ENCODE measurements at regions not wholly inside any gene's neighbourhood (a gene's known extent, or its start where the extent isn't known, plus 50 kb on each side); places are given as distances from the start of the nearest gene placed in this dataset.

- no peak for ATAC-seq (ENCODE audit: low FRiP score)
- WGBS, 2 donors, result 67 to 85% methylated on average over 1 of the region's 1 CpG
- H3K4me1 ChIP-seq (ENCODE audit: control insufficient read depth in 1 of 2, insufficient read depth in 2 of 2, low read length in 2 of 2), result no peaks in the 10 kb centered on the region
- DNase-seq, result no peak
- peaks cover 6% of the 10 kb centered on the region for H3K9me3 ChIP-seq (ENCODE audit: control insufficient read depth, low read length)
- peaks cover 0 to 3% of the 10 kb centered on the region in 2 donors for H3K27me3 ChIP-seq (ENCODE audit: control insufficient read depth in 1 of 2, insufficient read depth in 2 of 2, low read length in 1 of 2)
- no peak overlapping the region for H3K4me3 ChIP-seq (ENCODE audit: low read length in 2 of 2)
- no peaks in the 10 kb centered on the region for H3K36me3 ChIP-seq (ENCODE audit: control insufficient read depth in 1 of 2, insufficient read depth in 2 of 2, low read length in 1 of 2)
- H3K27ac ChIP-seq (ENCODE audit: low read depth in 1 of 2, low read length in 2 of 2), result no peak overlapping the region
- intact Hi-C loops (cut with DNase I), result no loop called here
Observed at GRCh38 chr1:38712046-38712445, 147.5 kb downstream of the RRAGC start.

- H3K27me3 ChIP-seq (ENCODE audit: control insufficient read depth in 1 of 2, insufficient read depth in 2 of 2, low read length in 1 of 2), result peaks cover 0 to 6% of the 10 kb centered on the region in 2 donors
- H3K9me3 ChIP-seq (ENCODE audit: control insufficient read depth, low read length), result peaks cover 3% of the 10 kb centered on the region
Observed at GRCh38 chr1:38708701-38709258, 150.8 kb downstream of the RRAGC start.

GRCh38 chr1:38701088-38701487 lies 158.5 kb downstream of the RRAGC start:
- ATAC-seq (ENCODE audit: low FRiP score), result no peak
- Histone ChIP-seq H3K27me3 (ENCODE audit: control insufficient read depth in 1 of 2, insufficient read depth in 2 of 2, low read length in 1 of 2) (peaks cover 0 to 6% of the 10 kb centered on the region in 2 donors), H3K36me3 (ENCODE audit: control insufficient read depth in 1 of 2, insufficient read depth in 2 of 2, low read length in 1 of 2) (no peaks in the 10 kb centered on the region), H3K27ac (ENCODE audit: low read depth in 1 of 2, low read length in 2 of 2) (no peak overlapping the region), H3K4me3 (ENCODE audit: low read length in 2 of 2) (no peak overlapping the region), H3K4me1 (ENCODE audit: control insufficient read depth in 1 of 2, insufficient read depth in 2 of 2, low read length in 2 of 2) (no peaks in the 10 kb centered on the region), H3K9me3 (ENCODE audit: control insufficient read depth, low read length) (peaks cover 8% of the 10 kb centered on the region)
- no peak for DNase-seq
- 81 to 91% methylated on average over 8 of the region's 8 CpGs for WGBS, 2 donors
- intact Hi-C loops (cut with DNase I), result no loop called here

More at GRCh38 chr1:38708701-38709258, 150.8 kb downstream of the RRAGC start:
- no peaks in the 10 kb centered on the region for H3K4me1 ChIP-seq (ENCODE audit: control insufficient read depth in 1 of 2, insufficient read depth in 2 of 2, low read length in 2 of 2)
- DNase-seq (no peak), ATAC-seq (ENCODE audit: low FRiP score) (no peak)
- H3K27ac ChIP-seq (ENCODE audit: low read depth in 1 of 2, low read length in 2 of 2), result no peak overlapping the region
- H3K4me3 ChIP-seq (ENCODE audit: low read length in 2 of 2), result no peak overlapping the region
- H3K36me3 ChIP-seq (ENCODE audit: control insufficient read depth in 1 of 2, insufficient read depth in 2 of 2, low read length in 1 of 2), result no peaks in the 10 kb centered on the region
- 90 to 94% methylated on average over 44 of the region's 44 CpGs for WGBS, 2 donors
- intact Hi-C loops (cut with DNase I), result no loop called here

GRCh38 chr1:38700077-38700470 lies 159.5 kb downstream of the RRAGC start:
- no peak overlapping the region for H3K4me3 ChIP-seq (ENCODE audit: low read length in 2 of 2)
- no peaks in the 10 kb centered on the region for H3K4me1 ChIP-seq (ENCODE audit: control insufficient read depth in 1 of 2, insufficient read depth in 2 of 2, low read length in 2 of 2)
- intact Hi-C loops (cut with DNase I), result no loop called here
- ATAC-seq (ENCODE audit: low FRiP score), result no peak
- H3K27me3 ChIP-seq (ENCODE audit: control insufficient read depth in 1 of 2, insufficient read depth in 2 of 2, low read length in 1 of 2), result peaks cover 0 to 5% of the 10 kb centered on the region in 2 donors
- peaks cover 11% of the 10 kb centered on the region for H3K9me3 ChIP-seq (ENCODE audit: control insufficient read depth, low read length)
- 79 to 88% methylated on average over 3 of the region's 3 CpGs for WGBS, 2 donors
- no peaks in the 10 kb centered on the region for H3K36me3 ChIP-seq (ENCODE audit: control insufficient read depth in 1 of 2, insufficient read depth in 2 of 2, low read length in 1 of 2)
- H3K27ac ChIP-seq (ENCODE audit: low read depth in 1 of 2, low read length in 2 of 2), result no peak overlapping the region
- no peak for DNase-seq

GRCh38 chr1:38699330-38700076 lies 160.1 kb downstream of the RRAGC start:
- peaks cover 0 to 3% of the 10 kb centered on the region in 2 donors for H3K27me3 ChIP-seq (ENCODE audit: control insufficient read depth in 1 of 2, insufficient read depth in 2 of 2, low read length in 1 of 2)
- no peaks in the 10 kb centered on the region for H3K36me3 ChIP-seq (ENCODE audit: control insufficient read depth in 1 of 2, insufficient read depth in 2 of 2, low read length in 1 of 2)
- DNase-seq, result no peak
- H3K9me3 ChIP-seq (ENCODE audit: control insufficient read depth, low read length), result peaks cover 11% of the 10 kb centered on the region
- WGBS, 2 donors, result 57 to 69% methylated on average over 7 of the region's 7 CpGs
- intact Hi-C loops (cut with DNase I), result no loop called here
- H3K27ac ChIP-seq (ENCODE audit: low read depth in 1 of 2, low read length in 2 of 2), result no peak overlapping the region
- ATAC-seq (ENCODE audit: low FRiP score), result no peak
- no peak overlapping the region for H3K4me3 ChIP-seq (ENCODE audit: low read length in 2 of 2)
- H3K4me1 ChIP-seq (ENCODE audit: control insufficient read depth in 1 of 2, insufficient read depth in 2 of 2, low read length in 2 of 2), result no peaks in the 10 kb centered on the region

GRCh38 chr1:38697387-38697786 lies 162.2 kb downstream of the RRAGC start:
- H3K27me3 ChIP-seq (ENCODE audit: control insufficient read depth in 1 of 2, insufficient read depth in 2 of 2, low read length in 1 of 2), result peaks cover 0 to 3% of the 10 kb centered on the region in 2 donors
- H3K36me3 ChIP-seq (ENCODE audit: control insufficient read depth in 1 of 2, insufficient read depth in 2 of 2, low read length in 1 of 2), result no peaks in the 10 kb centered on the region
- peaks cover 11% of the 10 kb centered on the region for H3K9me3 ChIP-seq (ENCODE audit: control insufficient read depth, low read length)
- intact Hi-C loops (cut with DNase I), result no loop called here
- no peak overlapping the region for H3K27ac ChIP-seq (ENCODE audit: low read depth in 1 of 2, low read length in 2 of 2)
- no peak for ATAC-seq (ENCODE audit: low FRiP score)
- no peak overlapping the region for H3K4me3 ChIP-seq (ENCODE audit: low read length in 2 of 2)
- no peaks in the 10 kb centered on the region for H3K4me1 ChIP-seq (ENCODE audit: control insufficient read depth in 1 of 2, insufficient read depth in 2 of 2, low read length in 2 of 2)
- WGBS, 2 donors, result 66 to 74% methylated on average over 1 of the region's 1 CpG
- no peak for DNase-seq

- Histone ChIP-seq H3K27me3 (ENCODE audit: control insufficient read depth in 1 of 2, insufficient read depth in 2 of 2, low read length in 1 of 2) (no peaks in the 10 kb centered on the region), H3K4me1 (ENCODE audit: control insufficient read depth in 1 of 2, insufficient read depth in 2 of 2, low read length in 2 of 2) (no peaks in the 10 kb centered on the region), H3K36me3 (ENCODE audit: control insufficient read depth in 1 of 2, insufficient read depth in 2 of 2, low read length in 1 of 2) (no peaks in the 10 kb centered on the region), H3K9me3 (ENCODE audit: control insufficient read depth, low read length) (peaks cover 8% of the 10 kb centered on the region), H3K27ac (ENCODE audit: low read depth in 1 of 2, low read length in 2 of 2) (no peak overlapping the region), H3K4me3 (ENCODE audit: low read length in 2 of 2) (no peak overlapping the region)
- WGBS, 2 donors, result 86 to 90% methylated on average over 2 of the region's 2 CpGs
- DNase-seq (no peak), ATAC-seq (ENCODE audit: low FRiP score) (no peak)
- intact Hi-C loops (cut with DNase I), result no loop called here
Observed at GRCh38 chr1:38696371-38696770, 163.2 kb downstream of the RRAGC start.

- 45 to 56% methylated on average over 1 of the region's 1 CpG for WGBS, 2 donors
- Histone ChIP-seq H3K4me1 (ENCODE audit: control insufficient read depth in 1 of 2, insufficient read depth in 2 of 2, low read length in 2 of 2) (no peaks in the 10 kb centered on the region), H3K4me3 (ENCODE audit: low read length in 2 of 2) (no peak overlapping the region), H3K9me3 (ENCODE audit: control insufficient read depth, low read length) (peaks cover 5% of the 10 kb centered on the region), H3K27ac (ENCODE audit: low read depth in 1 of 2, low read length in 2 of 2) (no peak overlapping the region), H3K36me3 (ENCODE audit: control insufficient read depth in 1 of 2, insufficient read depth in 2 of 2, low read length in 1 of 2) (no peaks in the 10 kb centered on the region), H3K27me3 (ENCODE audit: control insufficient read depth in 1 of 2, insufficient read depth in 2 of 2, low read length in 1 of 2) (no peaks in the 10 kb centered on the region)
- DNase-seq, result no peak
- intact Hi-C loops (cut with DNase I), result no loop called here
- ATAC-seq (ENCODE audit: low FRiP score), result no peak
Observed at GRCh38 chr1:38693759-38694158, 165.8 kb downstream of the RRAGC start.

GRCh38 chr1:38693031-38693430 lies 166.5 kb downstream of the RRAGC start:
- no peaks in the 10 kb centered on the region for H3K36me3 ChIP-seq (ENCODE audit: control insufficient read depth in 1 of 2, insufficient read depth in 2 of 2, low read length in 1 of 2)
- intact Hi-C loops (cut with DNase I), result no loop called here
- WGBS, 2 donors, result 58 to 63% methylated on average over 3 of the region's 3 CpGs
- no peak for ATAC-seq (ENCODE audit: low FRiP score)
- H3K27me3 ChIP-seq (ENCODE audit: control insufficient read depth in 1 of 2, insufficient read depth in 2 of 2, low read length in 1 of 2), result peaks cover 0 to 1% of the 10 kb centered on the region in 2 donors
- H3K27ac ChIP-seq (ENCODE audit: low read depth in 1 of 2, low read length in 2 of 2), result no peak overlapping the region
- no peaks in the 10 kb centered on the region for H3K4me1 ChIP-seq (ENCODE audit: control insufficient read depth in 1 of 2, insufficient read depth in 2 of 2, low read length in 2 of 2)
- DNase-seq, result no peak
- H3K4me3 ChIP-seq (ENCODE audit: low read length in 2 of 2), result no peak overlapping the region
- peaks cover 5% of the 10 kb centered on the region for H3K9me3 ChIP-seq (ENCODE audit: control insufficient read depth, low read length)

Data from aorta (tissue), 5 donors.